ENCODE measurements at regions not wholly inside any gene's neighbourhood (a gene's known extent, or its start where the extent isn't known, plus 50 kb on each side); places are given as distances from the start of the nearest gene placed in this dataset.

DNA sequence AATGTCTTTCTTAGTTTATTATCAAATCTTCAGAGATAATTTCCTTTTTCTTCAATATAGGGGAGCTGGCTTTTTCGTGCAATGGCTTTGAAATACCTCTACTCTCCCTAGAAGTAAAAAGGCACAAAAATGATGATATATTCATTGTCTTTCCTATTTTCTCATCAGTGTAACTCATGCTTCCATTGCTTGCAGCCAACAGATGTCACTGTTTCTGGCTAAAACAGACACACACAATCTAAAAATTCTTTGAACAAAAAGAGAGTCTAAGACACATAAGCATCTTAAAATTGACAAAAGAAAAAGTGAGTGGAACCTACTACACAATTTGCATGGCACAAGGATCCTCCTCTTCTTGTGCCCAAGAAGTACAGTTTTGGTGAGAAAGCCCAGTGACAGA is 448.7 kb upstream of the VRK2 start:
- no peak for ATAC-seq
- no peaks in the 10 kb centered on the region for H3K4me1 Mint-ChIP-seq (ENCODE audit: low read depth)
- no peak overlapping the region for H3K27ac Mint-ChIP-seq
- intact Hi-C loops (cut with micrococcal nuclease): no loop called here
- no peaks in the 10 kb centered on the region for H3K27me3 Mint-ChIP-seq
- H3K36me3 Mint-ChIP-seq (ENCODE audit: low read depth): no peaks in the 10 kb centered on the region
- ChIA-PET CTCF (no interaction called here), POLR2A (no interaction called here)
- DNase-seq: no peak
- no peak for TF ChIP-seq CTCF (IDR thresholded peaks at IDR 0.05)
- peaks cover 7% of the 10 kb centered on the region for H3K9me3 Mint-ChIP-seq
- no peak overlapping the region for H3K4me3 Mint-ChIP-seq

GRCh38 chr2:57598551-57598950 is 448.1 kb upstream of the VRK2 start:
- Mint-ChIP-seq H3K27me3 (no peaks in the 10 kb centered on the region), H3K27ac (no peak overlapping the region), H3K4me1 (ENCODE audit: low read depth) (no peaks in the 10 kb centered on the region), H3K36me3 (ENCODE audit: low read depth) (no peaks in the 10 kb centered on the region), H3K9me3 (peaks cover 9% of the 10 kb centered on the region), H3K4me3 (no peak overlapping the region)
- intact Hi-C loops (cut with micrococcal nuclease): no loop called here
- TF ChIP-seq CTCF (IDR thresholded peaks at IDR 0.05): no peak
- POLR2A ChIA-PET: no interaction called here
- DNase-seq (no peak), ATAC-seq (no peak)
- CTCF ChIA-PET: no interaction called here

GRCh38 chr2:57602733-57603132 is 443.9 kb upstream of the VRK2 start:
- Mint-ChIP-seq H3K9me3 (peaks cover 5% of the 10 kb centered on the region), H3K36me3 (ENCODE audit: low read depth) (no peaks in the 10 kb centered on the region), H3K4me1 (ENCODE audit: low read depth) (no peaks in the 10 kb centered on the region), H3K27me3 (no peaks in the 10 kb centered on the region), H3K27ac (no peak overlapping the region), H3K4me3 (no peak overlapping the region)
- ChIA-PET POLR2A (no interaction called here), CTCF (no interaction called here)
- DNase-seq (no peak), ATAC-seq (no peak)
- intact Hi-C loops (cut with micrococcal nuclease): no loop called here
- no peak for TF ChIP-seq CTCF (IDR thresholded peaks at IDR 0.05)

GRCh38 chr2:57614988-57615387 is 431.6 kb upstream of the VRK2 start:
- H3K4me1 Mint-ChIP-seq (ENCODE audit: low read depth): no peaks in the 10 kb centered on the region
- CTCF ChIA-PET: no interaction called here

DNA sequence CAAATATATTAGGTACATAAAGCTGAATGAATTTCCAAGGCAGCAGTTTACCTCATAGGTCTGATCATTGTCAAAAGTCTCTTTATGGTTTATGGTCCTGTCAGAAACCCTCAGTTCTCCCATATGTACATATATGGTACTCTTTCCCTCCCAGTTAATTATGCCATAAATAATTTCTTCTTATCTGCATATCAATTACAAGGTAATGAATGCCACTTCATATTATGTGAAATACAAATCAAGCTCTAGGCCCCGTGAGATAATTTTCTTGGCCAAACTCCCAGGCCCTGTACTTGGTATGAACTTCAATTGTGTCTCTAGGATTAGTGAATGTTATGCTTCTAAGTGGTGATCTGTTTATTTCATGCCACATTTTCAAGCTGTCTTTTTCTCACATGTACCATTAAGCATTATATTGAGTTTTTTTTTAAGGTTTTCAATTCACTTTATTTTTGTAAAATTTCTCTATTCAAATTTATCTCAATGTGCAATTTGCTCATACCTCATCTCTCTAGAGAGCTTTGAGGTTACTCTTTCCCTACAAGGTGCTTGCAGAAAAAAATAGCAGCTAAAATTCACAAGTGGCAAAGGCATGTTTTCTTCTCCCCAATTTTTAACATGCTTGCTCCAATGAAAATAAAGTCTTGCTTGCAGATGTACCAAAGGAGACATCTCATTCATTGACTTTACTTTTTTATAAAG is 430.6 kb upstream of the VRK2 start:
- no peaks in the 10 kb centered on the region for H3K4me1 Mint-ChIP-seq (ENCODE audit: low read depth)
- H3K9me3 Mint-ChIP-seq: peaks cover 4% of the 10 kb centered on the region
- ChIA-PET POLR2A (no interaction called here), CTCF (no interaction called here)
- H3K36me3 Mint-ChIP-seq (ENCODE audit: low read depth): no peaks in the 10 kb centered on the region
- no peaks in the 10 kb centered on the region for H3K27me3 Mint-ChIP-seq
- ATAC-seq: no peak
- no peak overlapping the region for H3K4me3 Mint-ChIP-seq
- no peak for TF ChIP-seq CTCF (IDR thresholded peaks at IDR 0.05)
- intact Hi-C loops (cut with micrococcal nuclease): no loop called here
- no peak for DNase-seq
- no peak overlapping the region for H3K27ac Mint-ChIP-seq

More at GRCh38 chr2:57614988-57615387, 431.6 kb upstream of the VRK2 start:
- DNase-seq (no peak), ATAC-seq (no peak)
- Mint-ChIP-seq H3K9me3 (peaks cover 4% of the 10 kb centered on the region), H3K27me3 (no peaks in the 10 kb centered on the region), H3K27ac (no peak overlapping the region), H3K4me3 (no peak overlapping the region), H3K36me3 (ENCODE audit: low read depth) (no peaks in the 10 kb centered on the region)
- POLR2A ChIA-PET: no interaction called here
- intact Hi-C loops (cut with micrococcal nuclease): no loop called here
- no peak for TF ChIP-seq CTCF (IDR thresholded peaks at IDR 0.05)

Measured in activated CD8-positive, alpha-beta T cell treated with anti-CD3 and anti-CD28 coated beads for 36 hours (primary cell).